Hepatocyte (in vitro differentiated cells): ENCODE measurements at regions not wholly inside any gene's neighbourhood (a gene's known extent, or its start where the extent isn't known, plus 50 kb on each side); places are given as distances from the start of the nearest gene placed in this dataset.

Experiments
- DNase-seq: peaks from one replicate; pipeline ENCODE4 v3.0.0-alpha.2; 2016; ENCODE audit warnings: low spot score
- H2AFZ ChIP-seq: fragments of 200-600 bp; sonication (generic); 2 replicates; pipeline ENCODE4 v1.6.0; 2016; ENCODE audit warnings: antibody characterized with exemption, mild to moderate bottlenecking
- H3K27ac ChIP-seq: fragments of 200-600 bp; sonication (generic); 2 replicates; pipeline ENCODE4 v1.5.1; 2016; ENCODE audit warnings: mild to moderate bottlenecking
- H3K27me3 ChIP-seq: fragments of 200-600 bp; sonication (generic); 2 replicates; pipeline ENCODE4 v1.6.1; 2016
- H3K36me3 ChIP-seq: fragments of 200-600 bp; sonication (generic); replicated peaks from 2 replicates; pipeline ENCODE4 v1.5.1; 2016; ENCODE audit warnings: low read depth; ENCODE audit not compliant: insufficient read depth
- H3K4me1 ChIP-seq: fragments of 200-600 bp; sonication (generic); 2 replicates; pipeline ENCODE4 v1.5.1; 2016; ENCODE audit warnings: mild to moderate bottlenecking, moderate library complexity; ENCODE audit not compliant: insufficient read depth
- H3K4me2 ChIP-seq: fragments of 200-600 bp; sonication (generic); 2 replicates; pipeline ENCODE4 v1.6.0; 2016
- H3K4me3 ChIP-seq: fragments of 200-600 bp; sonication (generic); 2 replicates; pipeline ENCODE4 v1.5.1; 2016; ENCODE audit warnings: mild to moderate bottlenecking
- H3K79me2 ChIP-seq: fragments of 200-600 bp; sonication (generic); 2 replicates; pipeline ENCODE4 v1.6.0; 2017; ENCODE audit warnings: mild to moderate bottlenecking
- H3K9me2 ChIP-seq: fragments of 200-600 bp; sonication (generic); replicated peaks from 2 replicates; pipeline ENCODE4 v1.6.0; 2017; ENCODE audit warnings: mild to moderate bottlenecking; ENCODE audit not compliant: insufficient read depth
- H3K9me3 ChIP-seq: fragments of 200-600 bp; sonication (generic); 2 replicates; pipeline ENCODE4 v1.5.1; 2016; ENCODE audit warnings: low read depth, mild to moderate bottlenecking
- H4K20me1 ChIP-seq: fragments of 200-600 bp; sonication (generic); 2 replicates; pipeline ENCODE4 v1.6.0; 2016; ENCODE audit warnings: mild to moderate bottlenecking; ENCODE audit not compliant: insufficient read depth, poor library complexity, severe bottlenecking
- CTCF ChIP-seq: fragments of 200-600 bp; sonication (generic); IDR thresholded peaks from 2 replicates; pipeline ENCODE4 v1.5.1; 2016; ENCODE audit warnings: antibody characterized with exemption, mild to moderate bottlenecking; ENCODE audit not compliant: poor library complexity
- EZH2 ChIP-seq: fragments of 200-600 bp; sonication (generic); IDR thresholded peaks from 2 replicates; pipeline ENCODE4 v1.6.1; 2016; ENCODE audit warnings: antibody characterized with exemption, mild to moderate bottlenecking, borderline replicate concordance
- EZH2phosphoT487 ChIP-seq: fragments of 200-600 bp; sonication (generic); IDR thresholded peaks from one replicate; pipeline ENCODE4 v1.6.1; 2018; ENCODE audit warnings: antibody characterized with exemption, mild to moderate bottlenecking, low read depth, moderate library complexity; ENCODE audit not compliant: unreplicated experiment, severe bottlenecking
- WGBS: methylation state at CpG from one replicate; pipeline ENCODE4 v1.1.6; 2016; ENCODE audit warnings: low lambda C conversion rate; ENCODE audit errors: missing lambda C conversion rate; 5-methylcytosine and 5-hydroxymethylcytosine counted together

DNA sequence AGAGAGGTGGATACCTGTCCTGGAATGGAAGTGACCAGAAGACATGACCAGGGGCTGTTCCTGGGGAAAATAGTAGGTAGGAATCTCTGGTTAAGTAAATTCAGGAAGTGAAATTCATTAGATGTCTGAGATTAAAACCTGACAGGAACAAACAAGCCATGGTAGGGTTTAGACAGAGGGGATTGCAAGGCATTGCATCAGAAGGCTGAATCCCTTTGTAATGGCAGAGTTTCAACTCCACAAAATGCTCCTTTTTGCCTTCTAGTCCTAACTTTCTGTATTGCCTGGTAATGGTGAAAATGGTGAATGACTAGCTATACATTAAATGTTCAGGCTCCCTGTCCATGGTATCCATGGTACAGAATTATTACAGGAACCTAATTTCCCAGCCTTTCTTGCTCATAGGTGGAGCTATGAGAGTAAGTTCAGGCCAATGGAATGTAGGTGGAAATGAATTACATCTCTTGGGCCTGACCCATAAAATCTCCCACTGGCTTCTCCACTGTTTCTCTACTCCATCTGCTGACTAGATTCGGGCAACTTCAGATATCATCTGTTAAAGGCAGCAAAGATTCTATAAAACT is 113.4 kb upstream of the CNTLN start:
- no peaks in the 10 kb centered on the region for H3K9me3 ChIP-seq
- no peaks in the 10 kb centered on the region for H3K79me2 ChIP-seq
- no peaks in the 10 kb centered on the region for H3K36me3 ChIP-seq
- no peak overlapping the region for H3K4me3 ChIP-seq
- no peak overlapping the region for H2AFZ ChIP-seq
- no peaks in the 10 kb centered on the region for H4K20me1 ChIP-seq
- TF ChIP-seq EZH2phosphoT487 (no peak), CTCF (no peak), EZH2 (no peak)
- no peak overlapping the region for H3K4me2 ChIP-seq
- no peak for DNase-seq
- H3K4me1 ChIP-seq: no peaks in the 10 kb centered on the region
- WGBS: 91% methylated on average over 1 of the region's 1 CpG
- H3K9me2 ChIP-seq: no peaks in the 10 kb centered on the region
- H3K27me3 ChIP-seq: no peaks in the 10 kb centered on the region
- H3K27ac ChIP-seq: no peak overlapping the region

- no peak overlapping the region for H3K27ac ChIP-seq
- no peaks in the 10 kb centered on the region for H3K9me2 ChIP-seq
- H3K36me3 ChIP-seq: no peaks in the 10 kb centered on the region
- H3K9me3 ChIP-seq: no peaks in the 10 kb centered on the region
- no peak overlapping the region for H2AFZ ChIP-seq
- H4K20me1 ChIP-seq: no peaks in the 10 kb centered on the region
- H3K4me2 ChIP-seq: no peak overlapping the region
- H3K79me2 ChIP-seq: no peaks in the 10 kb centered on the region
- no peak for TF ChIP-seq EZH2
- no peaks in the 10 kb centered on the region for H3K4me1 ChIP-seq
- no peaks in the 10 kb centered on the region for H3K27me3 ChIP-seq
- no peak overlapping the region for H3K4me3 ChIP-seq
- no peak for DNase-seq
These were observed 115.4 kb upstream of the CNTLN start for GRCh38 chr9:17019398-17019797.

DNA sequence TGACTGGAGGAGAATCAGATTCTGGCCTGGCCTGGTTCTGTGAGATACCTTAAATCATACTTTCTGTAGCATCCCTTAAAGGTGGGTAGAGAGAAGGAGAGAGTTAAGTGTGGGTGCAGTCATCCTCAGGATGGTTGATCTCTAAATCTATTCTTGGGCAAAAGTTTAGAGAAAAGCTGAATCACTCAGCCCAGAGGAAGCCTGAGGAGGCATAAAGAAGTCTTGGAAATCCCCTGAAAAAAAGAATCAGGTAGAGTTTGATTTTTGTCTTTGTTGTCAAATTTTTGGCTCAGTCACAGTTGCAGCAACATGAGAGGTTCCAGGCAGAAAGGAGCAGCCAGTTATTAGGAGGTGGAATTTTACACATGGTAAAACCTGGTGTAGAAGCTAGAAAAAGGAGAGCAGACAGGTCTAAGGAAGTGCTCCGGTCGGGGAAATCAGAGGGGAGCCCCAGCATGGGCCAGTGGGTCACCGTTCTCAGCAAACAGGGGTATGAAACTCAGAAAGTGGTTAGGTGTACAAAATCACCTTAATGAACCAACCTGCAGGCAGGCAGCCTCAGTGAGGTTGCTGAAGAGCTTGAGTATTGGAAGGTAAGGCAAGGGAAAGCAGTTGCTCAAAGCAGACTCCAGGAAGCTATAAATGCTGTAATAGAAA is 116.2 kb upstream of the CNTLN start:
- H3K4me1 ChIP-seq: no peaks in the 10 kb centered on the region
- H3K36me3 ChIP-seq: no peaks in the 10 kb centered on the region
- H3K27ac ChIP-seq: no peak overlapping the region
- H4K20me1 ChIP-seq: no peaks in the 10 kb centered on the region
- no peaks in the 10 kb centered on the region for H3K9me3 ChIP-seq
- H3K79me2 ChIP-seq: no peaks in the 10 kb centered on the region
- TF ChIP-seq EZH2 (no peak), CTCF (no peak)
- 79% methylated on average over 3 of the region's 3 CpGs for WGBS
- H3K27me3 ChIP-seq: no peaks in the 10 kb centered on the region
- H2AFZ ChIP-seq: no peak overlapping the region
- no peak overlapping the region for H3K4me2 ChIP-seq
- H3K9me2 ChIP-seq: no peaks in the 10 kb centered on the region
- DNase-seq: no peak
- no peak overlapping the region for H3K4me3 ChIP-seq

GRCh38 chr9:17017931-17018491 is 116.8 kb upstream of the CNTLN start:
- Histone ChIP-seq H2AFZ (no peak overlapping the region), H3K27me3 (no peaks in the 10 kb centered on the region), H3K9me3 (no peaks in the 10 kb centered on the region), H3K79me2 (no peaks in the 10 kb centered on the region), H3K36me3 (no peaks in the 10 kb centered on the region), H4K20me1 (no peaks in the 10 kb centered on the region), H3K4me2 (no peak overlapping the region), H3K4me1 (no peaks in the 10 kb centered on the region), H3K27ac (no peak overlapping the region), H3K4me3 (no peak overlapping the region), H3K9me2 (no peaks in the 10 kb centered on the region)
- no peak for TF ChIP-seq EZH2
- no peak for TF ChIP-seq EZH2phosphoT487
- TF ChIP-seq CTCF: no peak
- DNase-seq: no peak
- 86% methylated on average over 10 of the region's 10 CpGs for WGBS
